HEK293 (cell line): ENCODE measurements at regions not wholly inside any gene's neighbourhood (a gene's known extent, or its start where the extent isn't known, plus 50 kb on each side); places are given as distances from the start of the nearest gene placed in this dataset.

Experiments used
- CTCF ChIA-PET: fragments of 350-600 bp; formaldehyde crosslinking; extraction: SDS; loops from one replicate; lab custom pipeline; 2021; ENCODE audit warnings: antibody characterized with exemption; lab: Yijun Ruan, JAX
- POLR2A ChIA-PET: fragments of 300-600 bp; formaldehyde crosslinking; extraction: SDS; loops from one replicate; lab custom pipeline; 2020; ENCODE audit warnings: antibody characterized with exemption, inconsistent platforms; lab: Yijun Ruan, JAX
- H3K27ac ChIP-seq: fragments of 200-500 bp; sonication (Bioruptor generic); 2 replicates; pipeline ENCODE4 v1.5.1; 2014; ENCODE audit warnings: low read depth, low read length, control low read depth, inconsistent platforms; ENCODE audit errors: extremely low read depth
- H3K36me3 ChIP-seq, 2 experiments: fragments of 200-500 bp in 1 of 2; sonication (Bioruptor generic) in 1 of 2; 1 replicate in 1 of 2; 2 replicates in 1 of 2; pipeline ENCODE4 v1.5.1; 2014 to 2017; ENCODE audit warnings: inconsistent platforms in 2 of 2, low read length in 2 of 2; ENCODE audit not compliant: control insufficient read depth in 2 of 2, insufficient read depth in 1 of 2
- H3K4me1 ChIP-seq: fragments of 200-500 bp; sonication (Bioruptor generic); 2 replicates; pipeline ENCODE4 v1.5.1; 2014; ENCODE audit warnings: mild to moderate bottlenecking, low read length, inconsistent platforms; ENCODE audit not compliant: control insufficient read depth, insufficient read depth
- H3K4me3 ChIP-seq: 2 replicates; pipeline ENCODE4 v1.5.1; 2011; ENCODE audit warnings: low read depth, mild to moderate bottlenecking, control low read depth, low read length, moderate library complexity
- H3K9me3 ChIP-seq: fragments of 200-500 bp; sonication (Bioruptor generic); 2 replicates; pipeline ENCODE4 v1.5.1; 2014; ENCODE audit warnings: low read depth, low read length, inconsistent platforms; ENCODE audit not compliant: control insufficient read depth, insufficient read depth
- GFI1B ChIP-seq: fragments of 450-650 bp; formaldehyde crosslinking; IDR thresholded peaks from 2 replicates; pipeline ENCODE4 v1.5.1; 2016; ENCODE audit warnings: missing biosample characterization, missing genetic modification characterization
- GLI4 ChIP-seq: fragments of 450-650 bp; formaldehyde crosslinking; IDR thresholded peaks from 2 replicates; pipeline ENCODE4 v1.5.1; 2016; ENCODE audit warnings: missing biosample characterization, missing genetic modification characterization
- HOXD13 ChIP-seq: sonication (generic); formaldehyde crosslinking; IDR thresholded peaks from 2 replicates; pipeline ENCODE4 v1.8.0; 2022; ENCODE audit warnings: missing genetic modification reagents, borderline replicate concordance
- PRDM1 ChIP-seq: fragments of 450-650 bp; formaldehyde crosslinking; IDR thresholded peaks from 2 replicates; pipeline ENCODE4; 2016; ENCODE audit warnings: missing biosample characterization, missing genetic modification characterization
- SCRT2 ChIP-seq: fragments of 450-650 bp; formaldehyde crosslinking; IDR thresholded peaks from 2 replicates; pipeline ENCODE4 v1.5.1; 2016; ENCODE audit warnings: missing biosample characterization, missing genetic modification characterization
- SP3 ChIP-seq: fragments of 450-650 bp; formaldehyde crosslinking; IDR thresholded peaks from 2 replicates; pipeline ENCODE4 v1.5.1; 2016; ENCODE audit warnings: missing biosample characterization, missing genetic modification characterization
- ZFHX2 ChIP-seq: fragments of 450-650 bp; formaldehyde crosslinking; conservative IDR thresholded peaks from 2 replicates; pipeline ENCODE4 v1.5.1; 2016; ENCODE audit warnings: missing biosample characterization, missing genetic modification characterization
- ZIC2 ChIP-seq: fragments of 450-650 bp; formaldehyde crosslinking; IDR thresholded peaks from 2 replicates; pipeline ENCODE4 v1.5.1; 2016; ENCODE audit warnings: missing biosample characterization, missing genetic modification characterization
- ZNF146 ChIP-seq: fragments of 450-650 bp; formaldehyde crosslinking; IDR thresholded peaks from 2 replicates; pipeline ENCODE4 v1.5.1; 2016; ENCODE audit warnings: missing biosample characterization, missing genetic modification characterization
- ZNF16 ChIP-seq: fragments of 450-650 bp; formaldehyde crosslinking; IDR thresholded peaks from 2 replicates; pipeline ENCODE4 v1.5.1; 2016; ENCODE audit warnings: low read depth, missing biosample characterization, missing genetic modification characterization
- ZNF169 ChIP-seq: fragments of 450-650 bp; formaldehyde crosslinking; IDR thresholded peaks from 2 replicates; pipeline ENCODE4 v1.5.1; 2016; ENCODE audit warnings: missing biosample characterization, missing genetic modification characterization
- ZNF184 ChIP-seq: fragments of 450-650 bp; IDR thresholded peaks from 2 replicates; pipeline ENCODE4 v1.5.1; 2018; ENCODE audit warnings: missing biosample characterization, mild to moderate bottlenecking, missing genetic modification characterization
- ZNF202 ChIP-seq: fragments of 450-650 bp; formaldehyde crosslinking; IDR thresholded peaks from 2 replicates; pipeline ENCODE4 v1.5.1; 2016; ENCODE audit warnings: missing biosample characterization, missing genetic modification characterization, borderline replicate concordance
- ZNF324 ChIP-seq: fragments of 450-650 bp; formaldehyde crosslinking; IDR thresholded peaks from 2 replicates; pipeline ENCODE4 v1.5.1; 2016; ENCODE audit warnings: missing biosample characterization, missing genetic modification characterization
- ZNF394 ChIP-seq: fragments of 450-650 bp; formaldehyde crosslinking; IDR thresholded peaks from 2 replicates; pipeline ENCODE4 v1.5.1; 2016; ENCODE audit warnings: missing biosample characterization, missing genetic modification characterization, mild to moderate bottlenecking, moderate library complexity, borderline replicate concordance
- ZNF416 ChIP-seq: fragments of 450-650 bp; formaldehyde crosslinking; IDR thresholded peaks from 2 replicates; pipeline ENCODE4 v1.5.1; 2016; ENCODE audit warnings: missing biosample characterization, missing genetic modification characterization
- ZNF501 ChIP-seq: fragments of 450-650 bp; formaldehyde crosslinking; IDR thresholded peaks from 2 replicates; pipeline ENCODE4 v1.5.1; 2016; ENCODE audit warnings: missing biosample characterization, missing genetic modification characterization
- ZNF548 ChIP-seq: fragments of 450-650 bp; formaldehyde crosslinking; IDR thresholded peaks from 2 replicates; pipeline ENCODE4 v1.5.1; 2016; ENCODE audit warnings: missing biosample characterization, missing genetic modification characterization
- ZNF558 ChIP-seq: fragments of 450-650 bp; formaldehyde crosslinking; IDR thresholded peaks from 2 replicates; pipeline ENCODE4 v1.5.1; 2016; ENCODE audit warnings: missing biosample characterization, missing genetic modification characterization
- ZNF560 ChIP-seq: fragments of 450-650 bp; formaldehyde crosslinking; IDR thresholded peaks from 2 replicates; pipeline ENCODE4 v1.5.1; 2017; ENCODE audit warnings: missing biosample characterization, missing genetic modification characterization, borderline replicate concordance
- ZNF600 ChIP-seq: fragments of 450-650 bp; formaldehyde crosslinking; IDR thresholded peaks from 2 replicates; pipeline ENCODE4 v1.5.1; 2016; ENCODE audit warnings: missing biosample characterization, missing genetic modification characterization
- ZNF610 ChIP-seq: fragments of 450-650 bp; formaldehyde crosslinking; IDR thresholded peaks from 2 replicates; pipeline ENCODE4 v1.5.1; 2016; ENCODE audit warnings: missing biosample characterization, missing genetic modification characterization, borderline replicate concordance
- ZNF768 ChIP-seq: fragments of 450-650 bp; formaldehyde crosslinking; IDR thresholded peaks from 2 replicates; pipeline ENCODE4 v1.5.1; 2018; ENCODE audit warnings: missing biosample characterization, mild to moderate bottlenecking, missing genetic modification characterization
- ZNF830 ChIP-seq: fragments of 450-650 bp; IDR thresholded peaks from 2 replicates; pipeline ENCODE4 v1.5.0; 2018; ENCODE audit warnings: missing biosample characterization, missing genetic modification characterization, low read depth, mild to moderate bottlenecking, moderate library complexity
- ZSCAN16 ChIP-seq: fragments of 450-650 bp; formaldehyde crosslinking; IDR thresholded peaks from 2 replicates; pipeline ENCODE4 v1.5.1; 2016; ENCODE audit warnings: missing biosample characterization, missing genetic modification characterization
- TF ChIP-seq, protein P1 (sequence below): fragments of 450-650 bp; formaldehyde crosslinking; IDR thresholded peaks from 2 replicates; pipeline ENCODE4 v1.5.0; 2017; ENCODE audit warnings: missing biosample characterization, missing genetic modification characterization, borderline replicate concordance
- TF ChIP-seq, protein P2 (sequence below): fragments of 450-650 bp; formaldehyde crosslinking; IDR thresholded peaks from 2 replicates; pipeline ENCODE4 v1.5.1; 2016; ENCODE audit warnings: missing biosample characterization, missing genetic modification characterization
- TF ChIP-seq, protein P3 (sequence below): fragments of 450-650 bp; formaldehyde crosslinking; IDR thresholded peaks from 2 replicates; pipeline ENCODE4 v1.5.1; 2016; ENCODE audit warnings: missing biosample characterization, missing genetic modification characterization, low read depth

DNA sequence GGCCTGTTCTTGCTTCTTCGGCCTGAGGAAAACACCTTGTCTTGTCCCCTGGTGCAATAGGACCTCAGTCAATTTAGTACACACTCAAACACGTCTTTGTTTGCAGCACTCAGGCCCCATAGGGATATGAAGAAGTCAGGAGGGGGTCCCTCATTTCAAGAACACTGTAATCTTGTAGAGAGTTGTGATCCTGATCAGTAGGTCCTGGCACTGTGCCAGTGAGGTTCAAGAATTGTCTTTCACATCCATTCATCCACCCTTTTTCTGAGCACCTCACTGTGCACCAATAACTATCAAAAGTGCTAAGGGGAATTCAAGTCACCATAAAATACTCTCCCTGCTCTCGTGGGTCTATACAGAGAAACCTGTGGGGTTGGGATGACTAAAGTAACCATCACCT is 131.4 kb upstream of the LHCGR start (continued):
- TF ChIP-seq SP3 (tag by site-specific recombination) (no peak), ZNF184 (tag by site-specific recombination) (no peak), ZNF324 (tag by site-specific recombination) (no peak), ZNF600 (no peak), ZNF146 (no peak), PRDM1 (tag by site-specific recombination) (no peak), SCRT2 (tag by site-specific recombination) (no peak), ZNF560 (tag by site-specific recombination) (no peak), ZNF768 (tag by site-specific recombination) (no peak)
- TF ChIP-seq, protein P1, sequence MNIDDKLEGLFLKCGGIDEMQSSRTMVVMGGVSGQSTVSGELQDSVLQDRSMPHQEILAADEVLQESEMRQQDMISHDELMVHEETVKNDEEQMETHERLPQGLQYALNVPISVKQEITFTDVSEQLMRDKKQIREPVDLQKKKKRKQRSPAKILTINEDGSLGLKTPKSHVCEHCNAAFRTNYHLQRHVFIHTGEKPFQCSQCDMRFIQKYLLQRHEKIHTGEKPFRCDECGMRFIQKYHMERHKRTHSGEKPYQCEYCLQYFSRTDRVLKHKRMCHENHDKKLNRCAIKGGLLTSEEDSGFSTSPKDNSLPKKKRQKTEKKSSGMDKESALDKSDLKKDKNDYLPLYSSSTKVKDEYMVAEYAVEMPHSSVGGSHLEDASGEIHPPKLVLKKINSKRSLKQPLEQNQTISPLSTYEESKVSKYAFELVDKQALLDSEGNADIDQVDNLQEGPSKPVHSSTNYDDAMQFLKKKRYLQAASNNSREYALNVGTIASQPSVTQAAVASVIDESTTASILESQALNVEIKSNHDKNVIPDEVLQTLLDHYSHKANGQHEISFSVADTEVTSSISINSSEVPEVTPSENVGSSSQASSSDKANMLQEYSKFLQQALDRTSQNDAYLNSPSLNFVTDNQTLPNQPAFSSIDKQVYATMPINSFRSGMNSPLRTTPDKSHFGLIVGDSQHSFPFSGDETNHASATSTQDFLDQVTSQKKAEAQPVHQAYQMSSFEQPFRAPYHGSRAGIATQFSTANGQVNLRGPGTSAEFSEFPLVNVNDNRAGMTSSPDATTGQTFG (tag by site-specific recombination), result no peak
- TF ChIP-seq, all 188 proteins: peak for 0

DNA sequence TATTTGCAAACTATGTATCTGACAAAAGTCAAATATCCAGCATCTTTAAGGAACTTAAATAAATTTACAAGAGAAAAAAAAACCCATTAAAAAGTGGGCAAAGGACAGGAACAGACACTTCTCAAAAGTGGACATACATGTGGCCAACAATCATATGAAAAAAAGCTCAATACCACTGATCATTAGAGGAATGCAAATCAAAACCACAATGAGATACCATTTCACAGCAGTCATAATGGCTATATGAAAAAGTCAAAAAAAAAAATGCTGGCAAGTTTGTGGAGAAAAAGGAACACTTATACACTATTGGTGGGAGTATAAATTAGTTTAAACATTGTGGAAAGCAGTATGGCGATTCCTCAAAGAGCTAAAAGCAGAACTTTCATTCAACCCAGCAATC is 130.3 kb upstream of the LHCGR start:
- TF ChIP-seq ZIC2 (tag by site-specific recombination), result no peak
- TF ChIP-seq ZNF16, result no peak
- no peak for TF ChIP-seq ZNF202
- no peak for TF ChIP-seq ZNF394 (tag by site-specific recombination)
- TF ChIP-seq ZNF830, result no peak
- TF ChIP-seq, protein P2, sequence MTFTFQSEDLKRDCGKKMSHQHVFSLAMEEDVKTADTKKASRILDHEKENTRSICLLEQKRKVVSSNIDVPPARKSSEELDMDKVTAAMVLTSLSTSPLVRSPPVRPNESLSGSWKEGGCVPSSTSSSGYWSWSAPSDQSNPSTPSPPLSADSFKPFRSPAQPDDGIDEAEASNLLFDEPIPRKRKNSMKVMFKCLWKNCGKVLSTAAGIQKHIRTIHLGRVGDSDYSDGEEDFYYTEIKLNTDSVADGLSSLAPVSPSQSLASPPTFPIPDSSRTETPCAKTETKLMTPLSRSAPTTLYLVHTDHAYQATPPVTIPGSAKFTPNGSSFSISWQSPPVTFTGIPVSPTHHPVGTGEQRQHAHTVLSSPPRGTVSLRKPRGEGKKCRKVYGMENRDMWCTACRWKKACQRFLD (tag by site-specific recombination), result no peak
- no peak for TF ChIP-seq ZNF416 (tag by site-specific recombination)
- TF ChIP-seq ZNF610 (tag by site-specific recombination), result no peak
- TF ChIP-seq GLI4 (tag by site-specific recombination), result no peak
- TF ChIP-seq ZNF548, result no peak
- no peak for TF ChIP-seq ZNF501 (tag by site-specific recombination)
- TF ChIP-seq GFI1B (tag by site-specific recombination), result no peak
- no peak for TF ChIP-seq ZNF169 (tag by site-specific recombination)
- TF ChIP-seq ZNF558 (tag by site-specific recombination), result no peak
- TF ChIP-seq, protein P3, sequence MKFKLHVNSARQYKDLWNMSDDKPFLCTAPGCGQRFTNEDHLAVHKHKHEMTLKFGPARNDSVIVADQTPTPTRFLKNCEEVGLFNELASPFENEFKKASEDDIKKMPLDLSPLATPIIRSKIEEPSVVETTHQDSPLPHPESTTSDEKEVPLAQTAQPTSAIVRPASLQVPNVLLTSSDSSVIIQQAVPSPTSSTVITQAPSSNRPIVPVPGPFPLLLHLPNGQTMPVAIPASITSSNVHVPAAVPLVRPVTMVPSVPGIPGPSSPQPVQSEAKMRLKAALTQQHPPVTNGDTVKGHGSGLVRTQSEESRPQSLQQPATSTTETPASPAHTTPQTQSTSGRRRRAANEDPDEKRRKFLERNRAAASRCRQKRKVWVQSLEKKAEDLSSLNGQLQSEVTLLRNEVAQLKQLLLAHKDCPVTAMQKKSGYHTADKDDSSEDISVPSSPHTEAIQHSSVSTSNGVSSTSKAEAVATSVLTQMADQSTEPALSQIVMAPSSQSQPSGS (tag by site-specific recombination), result no peak
- TF ChIP-seq ZSCAN16 (tag by site-specific recombination), result no peak
- TF ChIP-seq HOXD13 (CRISPR knock-in tag), result no peak
- TF ChIP-seq ZFHX2 (tag by site-specific recombination), result no peak
- POLR2A ChIA-PET, result no interaction called here
- no peaks in the 10 kb centered on the region for H3K9me3 ChIP-seq
- CTCF ChIA-PET, result no interaction called here
- H3K4me3 ChIP-seq, result no peak overlapping the region
- peaks cover 11% of the 10 kb centered on the region for H3K4me1 ChIP-seq
- no peaks in the 10 kb centered on the region for H3K36me3 ChIP-seq
- H3K27ac ChIP-seq, result no peak overlapping the region
